ENCODE measurements at regions not wholly inside any gene's neighbourhood (a gene's known extent, or its start where the extent isn't known, plus 50 kb on each side); places are given as distances from the start of the nearest gene placed in this dataset.

DNA sequence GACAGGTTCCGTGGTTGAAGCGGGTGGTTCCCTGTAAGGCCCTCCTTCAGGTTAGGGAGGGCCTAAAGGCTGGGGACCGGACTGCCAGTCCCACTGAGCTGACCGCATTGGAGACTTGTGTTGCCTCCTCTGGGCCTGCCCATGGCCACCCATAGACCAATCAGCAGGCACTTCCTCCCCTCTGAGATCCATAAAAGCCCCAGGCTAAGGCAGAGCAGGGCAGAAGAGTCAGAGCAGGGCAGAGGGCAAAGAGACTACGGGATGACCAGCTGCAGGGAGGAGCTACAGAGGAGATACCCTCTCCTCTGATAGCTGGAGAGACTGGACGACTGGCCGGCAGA, 537.4 kb downstream of the TENT5A start:
- TF ChIP-seq CTCF (IDR thresholded peaks at IDR 0.05) (no peak), POLR2AphosphoS5 (IDR thresholded peaks at IDR 0.05; ENCODE audit: insufficient read depth in 1 of 2, low read depth in 1 of 2) (no peak), POLR2A (IDR thresholded peaks at IDR 0.05) (no peak)
